ENCODE measurements at regions not wholly inside any gene's neighbourhood (a gene's known extent, or its start where the extent isn't known, plus 50 kb on each side); places are given as distances from the start of the nearest gene placed in this dataset.

GRCh38 chr14:66249544-66249943, 236.6 kb upstream of the CCDC196 start:
- TF ChIP-seq CTCF (IDR thresholded peaks at IDR 0.05), result no peak
- no peak for TF ChIP-seq POLR2A (IDR thresholded peaks at IDR 0.05)
- no peak for TF ChIP-seq POLR2AphosphoS5 (IDR thresholded peaks at IDR 0.05)
